HL-60 (cell line): ENCODE measurements at regions not wholly inside any gene's neighbourhood (a gene's known extent, or its start where the extent isn't known, plus 50 kb on each side); places are given as distances from the start of the nearest gene placed in this dataset.
"Not testable (repeated sequence)": the region's sequence is repeated elsewhere in the genome, so short reads cannot be mapped to it uniquely, and the experiment has no call there.

Source experiments
- DNase-seq, 2 experiments: peaks; one replicate each; pipeline ENCODE4 v3.0.0-alpha.2; 2010 to 2020; ENCODE audit warnings: low read depth in 1 of 2, low spot score in 1 of 2
- H3K27ac ChIP-seq: fragments of 250-450 bp; sonication (Bioruptor Pico); replicated peaks from 2 replicates; pipeline ENCODE4 v1.5.1; 2020; ENCODE audit warnings: mild to moderate bottlenecking, moderate library complexity
- H3K27me3 ChIP-seq: fragments of 250-450 bp; sonication (Bioruptor Pico); 2 replicates; pipeline ENCODE4 v1.5.1; 2021; ENCODE audit warnings: mild to moderate bottlenecking, moderate library complexity; ENCODE audit not compliant: insufficient read depth, poor library complexity, severe bottlenecking
- H3K4me3 ChIP-seq: replicated peaks from 2 replicates; pipeline ENCODE4 v1.5.1; 2011; ENCODE audit warnings: mild to moderate bottlenecking, control low read depth, low read length; ENCODE audit not compliant: insufficient read depth
- GABPA ChIP-seq: IDR thresholded peaks from 2 replicates; pipeline ENCODE4 v1.6.1; 2012; ENCODE audit warnings: low read depth
- POLR2AphosphoS5 ChIP-seq: IDR thresholded peaks from 2 replicates; pipeline ENCODE4 v1.6.1; 2012; ENCODE audit warnings: low read depth
- SPI1 ChIP-seq: IDR thresholded peaks from 2 replicates; pipeline ENCODE4 v1.6.1; 2012; ENCODE audit warnings: low read depth, mild to moderate bottlenecking, borderline replicate concordance
- TF ChIP-seq, protein P1 (sequence below): IDR thresholded peaks from 2 replicates; pipeline ENCODE4 v1.6.1; 2012; ENCODE audit warnings: low read depth; ENCODE audit not compliant: insufficient replicate concordance
- TF ChIP-seq, protein P2 (sequence below): IDR thresholded peaks from one replicate; pipeline ENCODE4 v1.5.1; 2011; ENCODE audit warnings: low read length, control low read depth, inconsistent platforms; ENCODE audit not compliant: insufficient read depth

DNA sequence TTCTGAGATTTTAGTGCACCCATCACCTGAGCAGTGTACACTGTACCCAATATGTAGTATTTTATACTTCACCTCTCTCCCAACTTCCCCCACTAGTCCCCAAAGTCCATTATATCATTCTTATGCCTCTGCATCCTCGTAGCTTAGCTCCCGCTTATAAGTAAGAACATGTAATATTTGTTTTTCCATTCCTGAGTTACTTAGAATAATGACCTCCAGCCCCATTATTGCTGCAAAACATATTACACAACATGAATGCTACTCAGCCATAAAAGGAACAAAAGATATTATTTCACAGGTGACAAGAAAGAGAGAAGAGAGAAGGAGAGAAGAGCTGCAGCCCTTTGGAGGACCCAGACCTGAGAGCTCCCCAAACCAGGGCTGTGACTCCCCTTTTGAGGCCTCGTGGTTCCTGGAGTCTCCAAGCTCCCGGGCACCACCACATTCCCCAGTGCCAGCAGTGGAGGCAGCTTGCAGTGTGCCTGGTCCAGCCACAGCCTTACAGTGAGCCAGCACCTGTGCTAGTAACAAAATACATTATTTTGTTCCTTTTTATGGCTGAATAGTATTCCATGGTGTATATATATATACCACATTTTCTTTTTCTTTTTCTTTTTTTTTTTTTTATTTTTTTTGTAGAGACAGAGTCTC lies 194.5 kb upstream of the DAB2 start:
- no peak for DNase-seq
- no peak for TF ChIP-seq POLR2AphosphoS5
- H3K27ac ChIP-seq = no peak overlapping the region
- H3K4me3 ChIP-seq = no peak overlapping the region
- H3K27me3 ChIP-seq = no peaks in the 10 kb centered on the region

DNA sequence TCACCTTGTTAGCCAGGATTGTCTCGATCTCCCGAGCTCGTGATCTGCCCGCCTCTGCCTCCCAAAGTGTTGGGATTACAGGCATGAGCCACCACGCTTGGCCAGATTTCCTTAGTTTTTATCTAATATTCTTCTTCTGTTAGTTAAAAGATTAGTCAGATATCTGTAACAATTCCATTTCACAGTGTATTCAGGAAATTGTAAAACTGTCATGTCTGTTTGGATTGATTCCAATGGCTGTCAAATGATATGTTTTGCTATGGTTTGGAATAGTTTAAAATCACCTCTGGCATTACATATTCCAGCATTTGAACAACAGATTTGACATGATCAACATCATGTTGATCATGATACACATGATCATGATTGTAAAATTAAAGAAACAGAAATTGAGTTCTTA lies 193.6 kb upstream of the DAB2 start:
- TF ChIP-seq POLR2AphosphoS5 (no peak), SPI1 (no peak), GABPA (no peak)
- TF ChIP-seq, protein P1, sequence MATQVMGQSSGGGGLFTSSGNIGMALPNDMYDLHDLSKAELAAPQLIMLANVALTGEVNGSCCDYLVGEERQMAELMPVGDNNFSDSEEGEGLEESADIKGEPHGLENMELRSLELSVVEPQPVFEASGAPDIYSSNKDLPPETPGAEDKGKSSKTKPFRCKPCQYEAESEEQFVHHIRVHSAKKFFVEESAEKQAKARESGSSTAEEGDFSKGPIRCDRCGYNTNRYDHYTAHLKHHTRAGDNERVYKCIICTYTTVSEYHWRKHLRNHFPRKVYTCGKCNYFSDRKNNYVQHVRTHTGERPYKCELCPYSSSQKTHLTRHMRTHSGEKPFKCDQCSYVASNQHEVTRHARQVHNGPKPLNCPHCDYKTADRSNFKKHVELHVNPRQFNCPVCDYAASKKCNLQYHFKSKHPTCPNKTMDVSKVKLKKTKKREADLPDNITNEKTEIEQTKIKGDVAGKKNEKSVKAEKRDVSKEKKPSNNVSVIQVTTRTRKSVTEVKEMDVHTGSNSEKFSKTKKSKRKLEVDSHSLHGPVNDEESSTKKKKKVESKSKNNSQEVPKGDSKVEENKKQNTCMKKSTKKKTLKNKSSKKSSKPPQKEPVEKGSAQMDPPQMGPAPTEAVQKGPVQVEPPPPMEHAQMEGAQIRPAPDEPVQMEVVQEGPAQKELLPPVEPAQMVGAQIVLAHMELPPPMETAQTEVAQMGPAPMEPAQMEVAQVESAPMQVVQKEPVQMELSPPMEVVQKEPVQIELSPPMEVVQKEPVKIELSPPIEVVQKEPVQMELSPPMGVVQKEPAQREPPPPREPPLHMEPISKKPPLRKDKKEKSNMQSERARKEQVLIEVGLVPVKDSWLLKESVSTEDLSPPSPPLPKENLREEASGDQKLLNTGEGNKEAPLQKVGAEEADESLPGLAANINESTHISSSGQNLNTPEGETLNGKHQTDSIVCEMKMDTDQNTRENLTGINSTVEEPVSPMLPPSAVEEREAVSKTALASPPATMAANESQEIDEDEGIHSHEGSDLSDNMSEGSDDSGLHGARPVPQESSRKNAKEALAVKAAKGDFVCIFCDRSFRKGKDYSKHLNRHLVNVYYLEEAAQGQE = no peak
- TF ChIP-seq, protein P2, sequence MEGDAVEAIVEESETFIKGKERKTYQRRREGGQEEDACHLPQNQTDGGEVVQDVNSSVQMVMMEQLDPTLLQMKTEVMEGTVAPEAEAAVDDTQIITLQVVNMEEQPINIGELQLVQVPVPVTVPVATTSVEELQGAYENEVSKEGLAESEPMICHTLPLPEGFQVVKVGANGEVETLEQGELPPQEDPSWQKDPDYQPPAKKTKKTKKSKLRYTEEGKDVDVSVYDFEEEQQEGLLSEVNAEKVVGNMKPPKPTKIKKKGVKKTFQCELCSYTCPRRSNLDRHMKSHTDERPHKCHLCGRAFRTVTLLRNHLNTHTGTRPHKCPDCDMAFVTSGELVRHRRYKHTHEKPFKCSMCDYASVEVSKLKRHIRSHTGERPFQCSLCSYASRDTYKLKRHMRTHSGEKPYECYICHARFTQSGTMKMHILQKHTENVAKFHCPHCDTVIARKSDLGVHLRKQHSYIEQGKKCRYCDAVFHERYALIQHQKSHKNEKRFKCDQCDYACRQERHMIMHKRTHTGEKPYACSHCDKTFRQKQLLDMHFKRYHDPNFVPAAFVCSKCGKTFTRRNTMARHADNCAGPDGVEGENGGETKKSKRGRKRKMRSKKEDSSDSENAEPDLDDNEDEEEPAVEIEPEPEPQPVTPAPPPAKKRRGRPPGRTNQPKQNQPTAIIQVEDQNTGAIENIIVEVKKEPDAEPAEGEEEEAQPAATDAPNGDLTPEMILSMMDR = no peak
- Histone ChIP-seq H3K27me3 (no peaks in the 10 kb centered on the region), H3K27ac (no peak overlapping the region), H3K4me3 (no peak overlapping the region)
- no peak for DNase-seq

DNA sequence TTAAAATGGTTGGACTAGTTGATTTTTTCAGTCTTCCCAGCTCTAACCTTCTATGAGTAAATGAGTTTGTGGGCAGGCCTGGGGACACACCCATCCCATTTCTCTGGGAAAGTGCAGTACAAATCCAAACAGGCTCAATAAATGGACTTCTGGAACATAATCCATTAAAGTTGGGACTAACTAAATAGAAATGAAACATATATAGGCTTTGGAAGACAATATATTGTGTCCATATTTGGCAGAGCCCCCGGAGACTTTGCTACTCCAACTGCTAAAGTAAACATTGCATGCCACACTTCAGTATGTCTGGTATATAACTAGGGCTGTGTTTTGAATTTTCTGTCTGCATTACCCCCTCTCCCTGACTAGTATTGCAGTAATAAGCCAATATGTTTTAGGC lies 191.4 kb upstream of the DAB2 start:
- TF ChIP-seq POLR2AphosphoS5 (no peak), SPI1 (no peak), GABPA (no peak)
- TF ChIP-seq, protein P1 = no peak
- TF ChIP-seq, protein P2 = no peak
- Histone ChIP-seq H3K27ac (no peak overlapping the region), H3K27me3 (no peaks in the 10 kb centered on the region), H3K4me3 (no peak overlapping the region)
- no peak for DNase-seq

DNA sequence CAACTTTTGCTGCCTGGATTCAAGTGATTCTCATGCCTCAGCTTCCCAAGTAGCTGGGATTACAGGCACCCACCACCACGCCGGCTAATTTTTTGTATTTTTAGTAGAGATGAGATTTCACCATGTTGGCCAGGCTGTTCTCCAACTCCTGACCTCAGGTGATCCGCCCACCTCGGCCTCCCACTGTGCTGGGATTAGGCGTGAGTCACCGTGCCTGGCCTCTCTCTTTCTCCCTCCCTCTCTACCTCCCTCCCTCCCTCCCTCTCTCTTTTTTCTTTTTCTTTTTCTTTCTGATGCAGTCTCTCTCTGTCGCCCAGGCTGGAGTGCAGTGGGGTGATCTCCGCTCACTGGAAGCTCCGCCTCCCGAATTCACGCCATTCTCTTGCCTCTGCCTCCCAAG lies 186.3 kb upstream of the DAB2 start:
- H3K27ac ChIP-seq, H3K4me3 ChIP-seq, H3K27me3 ChIP-seq, DNase-seq: not testable (repeated sequence)

DNA sequence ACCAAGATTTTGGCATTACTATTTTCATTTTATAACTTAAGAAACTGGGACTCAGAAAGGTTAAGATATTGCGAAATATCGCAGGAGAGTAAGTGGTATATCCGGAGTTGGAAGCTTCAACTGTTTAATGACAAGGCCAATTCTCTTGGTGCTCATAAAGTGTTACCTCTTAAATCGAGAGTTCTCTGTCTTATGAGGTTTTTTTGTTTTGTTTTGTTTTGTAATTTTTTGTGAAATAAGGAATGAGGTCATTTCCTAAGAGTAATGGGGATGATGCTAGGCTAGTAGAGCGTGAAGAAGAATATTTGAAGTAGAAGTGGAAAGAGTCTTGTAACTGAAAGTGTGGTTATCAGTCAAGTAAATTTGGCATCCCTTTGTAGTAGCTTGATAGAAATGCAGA lies 183.2 kb upstream of the DAB2 start:
- Histone ChIP-seq H3K27me3 (no peaks in the 10 kb centered on the region), H3K4me3 (no peak overlapping the region), H3K27ac (no peak overlapping the region)
- TF ChIP-seq GABPA (no peak), SPI1 (no peak), POLR2AphosphoS5 (no peak)
- TF ChIP-seq, protein P2 = no peak
- TF ChIP-seq, protein P1 = no peak
- no peak for DNase-seq
